Stimulated activated CD8-positive, alpha-beta memory T cell treated with anti-CD3 and anti-CD28 coated beads, Interleukin-15, amount 100 ng/mL, for 4 hours (primary cell): ENCODE measurements at regions not wholly inside any gene's neighbourhood (a gene's known extent, or its start where the extent isn't known, plus 50 kb on each side); places are given as distances from the start of the nearest gene placed in this dataset.
"Not testable (repeated sequence)": the region's sequence is repeated elsewhere in the genome, so short reads cannot be mapped to it uniquely, and the experiment has no call there.

Experiments used
- DNase-seq, 2 donors: peaks; one replicate each; pipeline ENCODE4 v3.0.0-alpha.2; 2020; ENCODE audit warnings: low read depth in 2 of 2

GRCh38 chr11:87639753-87640364 lies 535.4 kb downstream of the RAB38 start:
- DNase-seq: no peak

DNA sequence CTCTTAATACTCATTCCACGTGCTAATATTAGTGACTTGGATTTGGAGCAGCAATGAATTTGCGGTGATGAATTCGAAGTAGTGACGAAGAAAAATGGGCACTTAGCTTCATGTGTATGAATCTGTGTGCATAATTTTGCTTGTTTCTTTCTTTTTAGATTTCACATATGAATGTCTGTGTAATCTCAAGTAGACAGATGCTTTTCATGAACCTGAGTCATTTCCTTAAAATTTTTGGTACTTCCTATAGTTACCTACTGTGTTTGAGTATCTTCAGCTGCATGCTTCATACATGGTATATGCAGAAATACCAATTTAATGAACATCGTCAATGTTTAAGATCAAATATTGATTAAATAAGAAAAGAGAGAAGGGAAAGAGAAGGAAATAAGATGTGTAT lies 540.2 kb downstream of the RAB38 start:
- DNase-seq: no peak

- DNase-seq: no peak
Observed at GRCh38 chr11:87634331-87634730, 540.9 kb downstream of the RAB38 start.

DNA sequence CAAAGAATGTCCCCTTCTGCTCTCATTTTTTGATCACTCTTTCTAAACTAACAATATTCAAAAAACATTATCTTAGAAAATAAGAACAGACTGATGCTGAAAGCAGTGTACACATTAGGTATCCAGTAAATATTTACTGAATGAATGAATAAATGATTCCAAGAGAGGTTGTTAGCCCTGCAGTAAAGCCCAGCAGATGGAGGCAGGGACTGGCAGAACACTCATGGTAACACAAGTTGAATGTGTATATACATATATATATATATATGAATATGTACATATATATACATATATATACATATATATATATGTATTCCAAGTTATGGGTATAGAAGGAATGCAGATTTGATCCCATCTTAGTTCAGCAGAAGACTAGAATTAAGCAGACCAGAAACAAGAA lies 546.3 kb downstream of the RAB38 start:
- DNase-seq: no peak

- no peak for DNase-seq
Observed at GRCh38 chr11:87628026-87628580, 547.1 kb downstream of the RAB38 start.

DNA sequence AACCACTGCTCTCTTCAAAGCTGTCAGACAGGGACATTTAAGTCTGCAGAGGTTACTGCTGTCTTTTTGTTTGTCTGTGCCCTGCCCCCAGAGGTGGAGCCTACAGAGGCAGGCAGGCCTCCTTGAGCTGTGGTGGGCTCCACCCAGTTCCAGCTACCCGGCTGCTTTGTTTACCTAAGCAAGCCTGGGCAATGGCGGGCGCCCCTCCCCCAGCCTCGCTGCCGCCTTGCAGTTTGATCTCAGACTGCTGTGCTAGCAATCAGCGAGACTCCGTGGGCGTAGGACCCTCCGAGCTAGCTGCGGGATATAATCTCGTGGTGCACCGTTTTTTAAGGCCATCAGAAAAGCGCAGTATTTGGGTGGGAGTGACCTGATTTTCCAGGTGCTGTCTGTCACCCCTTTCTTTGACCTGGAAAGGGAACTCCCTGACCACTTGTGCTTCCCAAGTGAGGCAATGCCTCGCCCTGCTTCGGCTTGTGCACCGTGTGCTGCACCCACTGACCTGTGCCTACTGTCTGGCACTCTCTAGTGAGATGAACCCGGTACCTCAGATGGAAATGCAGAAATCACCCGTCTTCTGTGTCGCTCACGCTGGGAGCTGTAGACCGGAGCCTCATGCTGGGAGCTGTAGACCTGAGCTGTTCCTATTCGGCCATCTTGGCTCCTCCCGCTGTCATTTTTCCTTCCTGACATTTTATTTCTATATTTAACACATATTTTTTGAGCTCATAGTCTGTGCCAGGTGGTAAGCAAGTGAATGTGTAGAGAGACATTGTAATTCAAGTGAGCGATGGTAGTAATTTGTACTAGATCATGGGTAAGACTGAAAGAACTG lies 551.5 kb downstream of the RAB38 start:
- not testable (repeated sequence) for DNase-seq

GRCh38 chr11:87616511-87616910 lies 558.7 kb downstream of the RAB38 start:
- DNase-seq: no peak

DNA sequence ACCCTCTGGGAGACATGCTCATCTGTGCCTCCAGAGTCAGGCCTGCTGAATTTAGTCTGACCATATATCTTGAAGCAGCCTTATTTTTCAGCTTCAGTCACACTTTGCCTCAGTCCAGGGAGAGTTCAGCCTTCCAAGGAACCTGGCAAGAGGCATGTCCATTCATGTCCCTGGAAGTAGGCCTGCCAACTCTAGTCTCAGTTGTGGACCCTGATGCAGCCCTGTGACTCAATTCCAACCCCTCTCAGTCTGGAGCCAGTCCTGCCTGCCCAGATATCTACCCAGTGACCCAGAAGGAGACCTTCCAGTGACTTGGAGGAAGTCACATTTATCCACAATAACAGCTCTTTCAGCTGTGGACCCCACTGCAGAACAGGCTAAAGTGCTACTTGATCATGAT lies 566.6 kb downstream of the TMEM135 start:
- DNase-seq: no peak

GRCh38 chr11:87603887-87604286 lies 566.2 kb downstream of the TMEM135 start:
- no peak for DNase-seq

DNA sequence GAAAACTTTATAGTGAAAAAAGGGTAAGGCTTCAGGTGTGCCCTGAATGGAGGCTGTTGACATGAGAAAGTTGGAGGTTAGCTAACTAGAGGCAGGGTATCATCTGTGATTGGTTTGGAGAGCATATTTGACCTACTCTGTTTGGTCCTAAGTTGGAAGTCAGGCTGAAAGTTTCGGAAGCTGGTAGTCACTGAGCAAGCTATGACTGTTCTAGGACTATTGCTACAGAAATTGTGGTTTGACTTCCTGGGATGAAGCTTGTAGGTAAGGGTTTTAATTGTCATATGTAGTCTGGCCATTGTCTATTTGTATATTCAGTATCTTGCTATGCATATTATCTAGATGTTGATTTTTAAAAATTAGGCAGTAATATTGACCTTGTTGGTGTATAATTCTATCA lies 565.0 kb downstream of the TMEM135 start:
- no peak for DNase-seq

- no peak for DNase-seq
Observed at GRCh38 chr11:87600938-87601337, 563.2 kb downstream of the TMEM135 start.

DNA sequence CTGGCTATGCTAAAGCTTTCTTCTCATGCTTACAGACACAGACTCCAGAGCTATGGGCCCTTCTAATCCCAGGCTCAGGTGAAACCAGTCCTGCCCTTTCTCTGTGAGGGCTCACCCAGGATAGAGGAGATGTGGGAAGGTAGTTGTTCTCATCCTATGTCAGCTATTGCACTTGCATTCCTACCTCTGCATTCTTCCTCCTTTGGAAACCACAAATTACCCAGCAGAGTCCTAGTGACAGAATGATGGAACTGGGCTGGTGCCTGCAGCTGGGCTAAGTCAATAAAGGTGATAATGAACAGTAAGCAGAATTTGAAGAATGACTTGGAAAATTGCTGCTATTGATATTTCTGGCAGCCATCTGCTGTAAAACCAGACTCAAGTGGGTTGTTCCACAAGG lies 560.0 kb downstream of the TMEM135 start:
- DNase-seq: no peak

- DNase-seq: no peak
Observed at GRCh38 chr11:87596176-87596575, 558.4 kb downstream of the TMEM135 start.

DNA sequence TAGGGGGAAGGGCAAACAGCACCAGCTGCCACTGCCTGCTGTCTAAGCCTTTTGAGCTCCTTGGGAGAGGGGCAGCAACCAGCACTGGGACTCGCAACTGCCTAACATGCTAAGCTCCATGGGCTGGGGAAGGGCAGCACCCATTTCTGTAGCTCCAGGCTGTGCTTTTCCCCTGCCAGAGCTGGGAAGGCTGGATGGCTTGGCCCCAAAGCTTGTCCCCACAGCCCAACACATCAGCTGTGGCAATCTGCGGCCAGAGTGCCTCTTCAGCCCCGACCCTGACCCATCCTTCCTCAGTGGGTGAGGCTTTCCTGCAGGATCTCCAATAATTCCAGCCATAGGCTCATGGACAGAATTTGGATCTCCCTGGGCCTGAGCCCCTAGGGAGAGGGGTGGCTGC lies 551.3 kb downstream of the TMEM135 start:
- no peak for DNase-seq

DNA sequence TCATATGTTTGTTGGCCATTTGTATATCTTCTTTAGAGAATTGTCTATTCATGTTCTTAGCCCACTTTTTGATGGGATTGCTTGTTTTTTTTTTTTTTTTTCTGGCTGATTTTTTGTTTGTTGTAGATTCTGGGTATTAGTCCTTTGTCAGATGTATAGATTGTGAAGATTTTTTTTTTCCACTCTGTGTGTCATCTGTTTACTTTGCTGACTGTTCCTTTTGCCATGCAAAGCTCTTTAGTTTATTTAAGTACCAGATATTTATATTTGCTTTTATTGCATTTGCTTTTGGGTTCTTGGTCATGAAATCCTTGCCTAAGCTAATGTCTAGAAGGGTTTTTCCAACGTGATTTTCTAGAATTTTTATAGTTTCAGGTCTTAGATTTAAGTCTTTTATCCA lies 547.9 kb downstream of the TMEM135 start:
- DNase-seq: not testable (repeated sequence)

DNA sequence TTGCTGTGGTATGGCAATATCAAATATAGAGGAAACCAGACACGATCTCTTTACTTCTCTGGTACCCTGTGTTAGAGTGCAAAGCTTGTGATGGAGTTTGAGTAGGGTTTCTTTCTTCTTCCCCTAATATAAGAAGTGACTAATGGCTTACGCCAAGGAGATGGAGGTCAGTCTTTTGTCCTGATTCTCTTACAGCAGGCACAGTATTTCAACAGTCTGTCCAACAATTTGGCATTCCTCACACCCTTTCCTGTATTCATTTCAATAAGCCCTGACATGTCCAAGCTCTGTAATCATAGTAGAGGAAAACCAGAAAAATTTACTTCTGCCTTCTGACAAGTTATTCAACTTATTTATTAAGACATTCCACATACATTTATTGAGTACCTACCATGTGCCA lies 546.2 kb downstream of the TMEM135 start:
- no peak for DNase-seq

GRCh38 chr11:87575088-87575487 lies 537.4 kb downstream of the TMEM135 start:
- no peak for DNase-seq

DNA sequence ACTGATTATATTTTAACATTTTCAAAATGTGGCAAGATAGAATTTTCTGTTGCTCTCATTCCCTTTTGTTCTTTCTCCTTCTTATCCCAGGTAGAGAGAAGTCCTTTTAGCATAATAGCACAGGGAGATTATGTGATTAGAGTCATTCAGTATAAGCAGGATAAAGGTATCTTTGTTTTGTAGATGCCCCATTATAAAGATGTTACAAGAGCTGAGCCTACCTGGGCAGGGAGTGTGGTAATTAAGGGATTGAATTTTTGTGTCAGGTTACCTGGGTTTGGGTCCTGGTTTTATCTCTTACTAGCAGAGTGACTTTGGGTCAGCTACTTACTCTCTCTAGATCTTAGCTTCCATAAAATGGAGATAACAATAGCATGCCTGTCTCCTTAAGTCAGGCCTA lies 536.5 kb downstream of the TMEM135 start:
- DNase-seq: no peak

DNA sequence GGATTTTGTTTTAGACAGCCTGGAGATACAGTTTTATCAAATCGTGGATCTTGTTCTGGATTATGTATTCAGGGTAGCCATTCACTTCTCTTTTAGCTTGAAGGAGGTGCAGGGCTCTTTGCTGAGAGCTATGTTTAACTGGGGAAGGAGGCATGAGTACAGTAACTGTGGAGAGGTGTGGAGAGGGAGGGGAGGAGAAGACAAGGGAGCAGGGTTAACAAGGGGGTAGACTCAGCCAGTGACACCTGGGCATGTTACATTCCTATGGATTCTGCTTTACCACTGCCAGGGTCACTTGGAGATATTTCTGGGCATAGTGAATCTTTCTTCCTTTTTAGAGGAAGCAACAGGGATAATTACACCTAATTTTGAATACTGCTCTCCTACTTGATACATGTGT lies 536.0 kb downstream of the TMEM135 start:
- DNase-seq: no peak

- DNase-seq: no peak
Observed at GRCh38 chr11:87572881-87573280, 535.1 kb downstream of the TMEM135 start.

- DNase-seq: no peak
Observed at GRCh38 chr11:87560352-87560751, 522.6 kb downstream of the TMEM135 start.

- DNase-seq: not testable (repeated sequence)
Observed at GRCh38 chr11:87559852-87560251, 522.1 kb downstream of the TMEM135 start.

- DNase-seq: no peak
Observed at GRCh38 chr11:87555101-87555500, 517.4 kb downstream of the TMEM135 start.
